NOMO-1 treated with DMSO at 0.1 percent for 48 hours (cell line): ENCODE measurements at regions not wholly inside any gene's neighbourhood (a gene's known extent, or its start where the extent isn't known, plus 50 kb on each side); places are given as distances from the start of the nearest gene placed in this dataset.

Experiments used
- DNase-seq: peaks from one replicate; lab custom pipeline; 2025; ENCODE audit not compliant: unreplicated experiment; lab: John Stamatoyannopoulos, UW

DNA sequence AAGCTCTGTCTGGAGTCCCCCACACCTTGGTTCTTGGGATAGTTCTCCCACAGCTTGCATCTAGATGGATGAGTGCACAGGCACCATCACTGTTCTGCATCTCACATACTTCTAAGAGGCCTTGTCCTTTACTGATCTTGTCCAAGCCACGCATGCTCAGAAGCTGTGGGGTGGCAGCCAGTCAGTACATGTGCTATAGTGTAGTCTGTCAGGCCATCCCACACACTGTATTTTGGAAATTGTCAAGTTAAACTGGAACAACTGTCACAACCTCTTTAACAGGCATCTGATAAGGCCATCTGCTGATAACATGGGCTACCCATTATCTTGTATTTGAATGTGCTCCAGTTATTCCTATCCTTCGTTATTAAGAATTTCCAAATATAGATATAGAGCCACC, 296.5 kb upstream of the AZI2 start:
- DNase-seq: no peak

GRCh38 chr3:28646435-28646834, 297.8 kb upstream of the AZI2 start:
- no peak for DNase-seq

DNA sequence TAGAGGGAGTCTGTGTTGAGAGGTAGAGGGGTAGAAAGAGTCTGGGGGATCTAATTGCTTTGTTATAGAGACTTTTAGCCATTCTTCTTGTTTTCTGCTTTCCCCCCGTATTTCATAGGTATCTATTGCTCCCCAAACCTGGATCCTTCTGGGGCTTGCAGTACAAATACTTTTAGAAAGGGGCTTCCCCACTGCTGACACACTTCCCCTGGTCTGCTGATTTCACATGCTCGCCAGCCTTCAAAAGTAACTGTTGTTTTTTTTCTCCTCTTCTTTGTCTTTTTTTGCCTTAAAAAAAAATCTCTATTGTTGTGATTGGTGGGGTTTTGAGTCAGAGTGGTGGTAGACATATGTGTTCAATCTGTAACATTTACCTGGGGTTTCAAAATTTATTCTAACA, 300.6 kb upstream of the AZI2 start:
- DNase-seq: no peak

DNA sequence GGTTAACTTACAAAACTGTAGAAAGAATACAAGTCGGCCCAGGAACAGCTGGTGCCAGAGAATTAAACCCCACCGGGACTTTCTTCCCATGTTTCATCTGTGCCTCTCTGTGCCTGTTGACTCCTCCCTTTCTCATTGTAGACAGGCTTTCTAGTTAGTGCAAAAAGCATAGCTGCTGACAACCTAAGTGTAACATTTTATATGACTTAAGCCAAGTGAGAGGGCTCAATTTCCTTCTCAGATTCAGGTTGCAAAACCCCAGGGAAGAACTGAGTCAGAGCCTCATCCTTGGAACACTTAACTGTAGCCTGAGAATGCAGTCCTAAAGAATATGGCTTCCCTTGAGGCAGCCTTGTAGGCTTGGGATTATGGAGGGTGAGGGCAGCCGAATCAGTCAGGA, 302.5 kb upstream of the AZI2 start:
- no peak for DNase-seq

- no peak for DNase-seq
Measured at GRCh38 chr3:28664123-28664522, 315.5 kb upstream of the AZI2 start.

DNA sequence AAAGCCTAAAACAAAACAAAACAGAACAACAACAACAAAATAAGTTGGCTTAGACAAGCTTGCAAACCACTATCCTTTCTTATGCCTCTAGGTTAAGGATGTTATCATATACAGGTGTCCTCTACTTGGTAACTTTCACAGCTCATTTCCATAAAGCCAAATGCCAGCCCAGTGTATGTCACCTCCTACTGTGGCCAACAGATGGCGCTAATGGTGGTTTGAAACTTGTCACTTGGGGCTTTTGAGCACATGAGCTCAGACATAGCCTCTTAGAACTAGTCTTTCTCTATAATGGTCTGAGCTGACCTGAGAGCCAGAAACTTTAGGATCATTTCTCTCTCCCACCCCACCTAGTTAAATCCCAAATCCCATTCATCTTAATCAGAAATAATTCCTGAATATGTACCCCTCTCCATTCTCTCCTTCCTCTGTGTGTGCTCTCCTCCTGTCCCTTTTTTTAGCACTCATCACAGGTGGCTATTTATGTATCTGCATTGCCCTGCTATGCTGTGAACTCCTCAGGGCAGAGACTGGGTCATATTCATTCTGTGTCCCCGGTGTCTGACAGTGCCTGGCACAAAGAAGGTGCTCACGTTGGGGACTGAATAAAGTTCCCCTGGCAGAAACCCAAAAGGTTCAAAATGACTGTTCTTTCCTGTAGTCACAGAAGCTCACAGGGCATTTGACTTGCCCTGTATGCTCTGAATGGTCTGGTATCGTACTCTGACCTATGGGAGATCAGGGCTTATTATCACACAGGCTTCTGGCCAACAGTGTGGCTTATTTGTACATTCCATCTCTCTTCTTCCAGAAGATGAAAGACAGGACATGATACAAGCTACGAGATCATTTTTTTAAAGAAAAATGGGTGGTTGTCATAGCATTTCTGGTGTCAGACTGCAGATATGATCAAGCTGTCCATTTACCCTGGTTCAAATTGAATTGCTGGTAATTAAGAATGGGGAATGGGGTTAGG, 319.3 kb upstream of the AZI2 start:
- DNase-seq: peak; percentile 29

DNA sequence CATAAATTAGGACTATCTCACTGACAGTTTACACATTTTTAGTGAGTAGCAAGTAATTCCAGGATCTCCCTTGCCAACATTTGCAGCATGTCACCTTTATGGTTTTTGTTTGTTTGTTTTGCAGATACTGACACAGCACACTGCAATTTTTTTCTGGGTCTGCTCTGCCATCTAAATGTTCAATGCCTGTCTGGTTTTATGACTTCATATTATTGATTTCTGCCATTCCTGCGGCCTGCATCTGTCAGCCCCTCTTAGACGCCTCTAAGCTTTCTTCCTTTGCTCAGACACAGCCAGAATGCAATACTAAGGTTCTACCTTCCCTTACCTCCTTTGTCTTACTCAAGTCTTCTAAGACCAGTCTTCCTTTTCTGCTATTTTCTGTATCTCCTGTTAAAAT, 321.2 kb upstream of the AZI2 start:
- no peak for DNase-seq

DNA sequence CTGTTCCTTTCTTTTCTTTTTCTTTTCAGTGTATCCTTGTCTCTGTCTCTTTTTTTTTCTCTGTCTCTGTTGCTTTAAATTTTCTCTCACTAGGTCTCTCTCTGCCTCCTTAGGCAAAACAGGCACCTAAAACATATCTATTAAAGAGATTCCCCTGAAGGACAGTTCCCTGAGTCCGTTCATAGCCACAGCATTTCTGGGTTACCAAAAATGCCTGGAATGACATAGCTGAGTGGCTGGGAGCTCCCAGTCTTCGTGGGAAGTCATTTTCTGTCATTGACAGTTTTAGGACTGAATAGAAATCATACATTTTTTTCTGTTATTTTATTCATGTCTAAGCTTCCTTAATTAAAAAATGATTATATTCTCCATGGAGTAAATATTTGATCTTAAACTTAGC, 323.8 kb upstream of the AZI2 start:
- DNase-seq: no peak

DNA sequence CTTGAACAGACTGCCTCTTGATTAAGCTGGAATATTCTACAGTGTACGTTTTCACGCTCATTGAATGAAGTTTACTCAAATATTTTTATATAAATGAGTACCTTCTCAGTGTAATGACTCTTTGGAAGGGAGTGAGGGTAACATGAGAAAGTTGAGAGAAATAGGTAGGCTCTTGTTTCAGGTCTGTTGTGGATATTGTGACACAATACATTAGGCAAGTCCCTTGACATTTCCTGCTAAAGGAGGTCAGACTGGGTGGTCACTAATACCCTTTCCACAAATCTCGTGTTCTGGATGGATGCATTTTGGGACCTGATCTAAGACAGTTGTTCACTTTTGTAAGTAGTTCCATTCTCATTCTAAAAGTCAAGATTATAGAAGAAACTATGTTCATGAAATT, 324.8 kb upstream of the AZI2 start:
- no peak for DNase-seq

GRCh38 chr3:28674212-28674611, 325.6 kb upstream of the AZI2 start:
- DNase-seq: no peak

DNA sequence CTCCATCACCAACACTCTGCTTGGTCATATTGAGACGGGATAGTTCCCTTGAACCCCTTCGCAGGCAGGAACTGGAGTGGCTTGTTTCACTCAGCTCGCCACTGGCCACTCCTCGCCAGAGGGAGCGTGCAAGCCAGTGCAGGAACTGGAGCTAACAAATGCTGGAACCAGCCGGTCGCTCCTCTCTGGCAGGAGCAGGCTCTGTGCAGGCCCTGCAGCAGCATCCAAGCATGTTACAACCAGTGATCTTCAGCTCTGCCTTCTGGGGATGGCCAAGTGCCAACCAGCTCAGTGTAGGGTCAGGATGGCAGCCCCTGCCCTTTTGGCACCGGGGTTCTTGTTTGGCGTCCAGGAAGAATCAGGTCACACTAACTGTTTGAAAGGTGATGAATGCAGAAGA, 329.0 kb upstream of the AZI2 start:
- no peak for DNase-seq

DNA sequence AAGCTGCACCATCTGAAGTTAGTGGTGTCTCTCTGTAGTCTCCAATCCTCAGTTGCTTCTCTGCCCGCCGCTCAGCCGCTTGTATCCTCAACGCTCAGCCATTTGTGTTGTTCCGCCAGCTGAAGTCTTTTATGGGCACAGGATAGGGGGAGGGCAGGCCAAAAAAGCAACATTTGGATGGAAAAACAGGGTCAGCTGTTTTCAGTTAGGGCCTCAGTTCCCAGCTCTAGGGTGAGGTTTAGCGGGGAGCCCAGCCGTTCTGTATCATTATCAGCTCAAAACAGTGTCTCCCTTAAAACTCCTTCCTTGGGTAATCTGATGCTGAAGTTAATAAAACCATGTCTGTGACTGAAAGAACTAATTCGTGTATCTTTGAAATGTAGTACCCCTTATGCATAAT, 329.5 kb upstream of the AZI2 start:
- DNase-seq: no peak

DNA sequence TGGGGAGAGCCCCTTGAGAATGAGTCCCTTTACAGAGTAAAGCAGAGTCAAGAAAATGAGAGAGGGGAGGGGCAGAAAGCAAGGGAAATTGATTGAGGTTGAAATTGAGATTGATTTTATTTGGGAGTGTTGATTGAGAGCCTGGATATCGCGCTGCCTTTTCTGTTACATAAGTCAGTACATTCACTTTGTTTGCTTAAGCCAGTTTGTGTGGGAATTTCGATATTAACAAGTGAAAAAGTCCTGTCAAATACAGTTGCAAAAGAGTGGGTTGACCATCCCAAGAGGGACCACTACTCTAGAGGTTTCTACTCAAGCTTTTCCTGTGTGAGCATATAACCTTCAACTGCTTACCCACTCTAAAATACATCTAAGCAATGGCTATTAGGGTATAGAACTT, 331.4 kb upstream of the AZI2 start:
- no peak for DNase-seq

DNA sequence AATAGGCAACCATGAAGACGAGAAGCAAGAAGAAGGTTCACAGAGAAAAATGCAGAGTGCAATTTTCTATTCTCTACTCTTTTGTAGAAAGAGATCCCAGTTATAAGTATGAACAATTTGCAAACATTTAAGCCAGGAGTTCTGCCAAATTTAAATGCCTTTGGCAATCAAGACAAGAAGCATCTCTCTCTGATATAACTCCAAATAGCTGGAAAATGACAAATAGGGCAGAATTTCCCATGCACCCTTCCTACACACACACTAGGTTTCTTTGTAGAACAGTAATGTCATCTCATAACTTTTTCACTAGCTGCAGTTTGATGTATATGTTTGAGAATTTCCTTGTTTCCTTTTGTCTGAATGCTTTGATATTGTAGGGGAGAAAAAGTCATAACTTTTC, 333.5 kb upstream of the AZI2 start:
- DNase-seq: no peak

- no peak for DNase-seq
Measured at GRCh38 chr3:28690176-28690575, 341.6 kb upstream of the AZI2 start.

DNA sequence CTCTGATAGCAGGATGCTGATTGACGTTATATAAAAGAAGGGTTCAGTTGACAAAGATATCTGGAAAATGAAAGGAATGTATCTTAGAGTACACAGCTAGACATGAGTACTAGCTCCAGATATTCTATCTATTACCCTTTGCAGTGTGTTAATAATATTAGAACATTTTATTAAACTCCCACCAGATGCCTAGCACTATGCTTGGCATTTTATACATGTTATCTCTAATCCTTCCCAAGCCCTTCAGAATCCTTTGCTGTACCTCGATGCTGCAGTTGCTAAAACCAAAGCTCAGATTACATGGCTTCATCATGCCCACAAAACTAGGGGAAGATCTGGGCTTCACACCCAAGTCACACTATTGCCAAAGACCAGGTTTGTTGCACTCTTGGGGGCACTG, 350.1 kb upstream of the AZI2 start:
- no peak for DNase-seq

GRCh38 chr3:28699283-28699682, 350.7 kb upstream of the AZI2 start:
- DNase-seq: no peak

GRCh38 chr3:28700728-28701127, 352.1 kb upstream of the AZI2 start:
- DNase-seq: no peak

DNA sequence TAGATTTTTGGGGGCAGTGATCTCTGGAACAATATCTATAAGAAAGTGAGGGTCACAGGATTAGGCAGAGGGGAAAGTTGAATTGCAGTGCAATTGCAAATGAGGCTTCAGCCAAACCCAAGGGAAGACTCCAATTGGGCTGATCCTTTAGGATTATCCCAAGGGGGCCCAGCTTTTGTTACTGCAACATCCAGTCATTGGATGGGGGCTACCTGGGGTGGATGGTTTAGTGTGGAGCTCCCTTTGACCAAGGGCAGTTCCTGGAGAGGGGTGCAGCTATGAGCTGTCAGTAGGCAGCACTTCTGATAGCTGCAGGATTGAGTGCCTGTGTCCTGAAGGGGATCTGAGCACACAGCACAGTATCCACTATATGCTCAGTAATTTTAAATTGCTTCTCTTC, 355.2 kb upstream of the AZI2 start:
- no peak for DNase-seq

GRCh38 chr3:28711293-28711692, 362.7 kb upstream of the AZI2 start:
- DNase-seq: no peak

GRCh38 chr3:28716939-28717338, 368.3 kb upstream of the AZI2 start:
- DNase-seq: no peak

DNA sequence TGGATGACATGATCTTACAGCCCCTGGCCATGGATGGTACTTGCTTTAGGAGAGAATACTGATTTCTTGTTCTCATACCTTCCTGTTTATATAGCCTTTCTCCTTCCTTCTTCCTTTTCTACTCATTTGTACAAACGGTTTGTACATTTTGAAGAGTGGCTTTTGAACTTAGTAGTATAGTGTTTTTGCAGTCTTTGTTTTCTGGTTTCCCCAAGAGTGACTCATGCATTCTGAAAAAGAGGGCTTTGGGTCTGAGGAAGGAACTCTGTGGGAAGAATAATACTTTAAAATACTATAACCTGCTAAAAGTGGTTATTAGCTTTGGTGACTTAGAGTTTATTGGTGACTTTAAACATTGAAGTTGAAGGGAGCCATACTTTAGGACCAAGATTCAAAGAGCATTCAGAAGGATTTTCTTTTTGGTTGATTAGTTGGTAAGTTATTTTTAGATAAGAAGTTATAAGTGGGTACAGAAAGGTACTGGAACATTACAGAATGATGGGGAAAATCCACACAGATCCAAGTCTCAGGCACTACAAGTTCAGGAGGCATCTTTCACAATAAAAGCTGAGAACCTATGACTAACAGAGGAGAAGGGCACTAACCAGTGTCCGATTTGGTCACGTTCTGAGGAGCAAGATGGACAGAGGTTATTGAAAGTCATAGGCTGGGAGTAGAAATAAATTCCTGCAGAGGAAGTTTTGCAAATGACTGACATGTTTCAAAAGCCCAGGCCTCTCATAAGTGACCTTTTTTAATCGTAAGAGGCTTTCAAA, 369.6 kb upstream of the AZI2 start:
- DNase-seq: no peak
